ENCODE measurements at regions not wholly inside any gene's neighbourhood (a gene's known extent, or its start where the extent isn't known, plus 50 kb on each side); places are given as distances from the start of the nearest gene placed in this dataset.

DNA sequence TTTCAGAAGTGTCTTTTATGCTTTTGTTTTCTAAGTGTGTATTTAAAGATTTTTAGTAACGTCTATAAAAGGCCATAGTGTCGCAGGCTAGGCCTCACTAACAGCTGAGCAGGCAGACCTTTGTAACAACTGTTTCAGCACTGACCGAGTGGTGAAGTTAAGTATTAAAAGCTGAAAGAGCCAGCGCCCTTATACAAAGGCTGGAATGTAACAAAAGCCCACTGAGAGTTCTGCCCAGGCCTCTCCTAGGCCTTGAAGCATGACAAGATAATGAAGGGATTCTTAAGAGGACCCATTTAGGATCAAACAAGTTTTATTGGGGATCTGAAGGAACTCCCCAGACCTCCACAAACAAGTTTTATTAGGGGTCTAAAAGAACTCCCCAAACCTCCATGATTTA, 722.5 kb upstream of the PRKX start:
- TF ChIP-seq CREB1 (IDR thresholded peaks at IDR 0.05; ENCODE audit: low read depth): no peak
- TF ChIP-seq DPF2 (IDR thresholded peaks at IDR 0.05): no peak
- no peak for TF ChIP-seq CHD1 (IDR thresholded peaks at IDR 0.05; ENCODE audit: low read depth, low read length)
- TF ChIP-seq LARP7 (IDR thresholded peaks at IDR 0.05): no peak
- no peak for TF ChIP-seq SRF (IDR thresholded peaks at IDR 0.05; ENCODE audit: low read depth in 2 of 2, low read length in 2 of 2)
- no peak for TF ChIP-seq POLR2AphosphoS2 (IDR thresholded peaks at IDR 0.05; ENCODE audit: low read depth, low read length)
- TF ChIP-seq CHD4 (IDR thresholded peaks at IDR 0.05): no peak
- TF ChIP-seq, protein P1, sequence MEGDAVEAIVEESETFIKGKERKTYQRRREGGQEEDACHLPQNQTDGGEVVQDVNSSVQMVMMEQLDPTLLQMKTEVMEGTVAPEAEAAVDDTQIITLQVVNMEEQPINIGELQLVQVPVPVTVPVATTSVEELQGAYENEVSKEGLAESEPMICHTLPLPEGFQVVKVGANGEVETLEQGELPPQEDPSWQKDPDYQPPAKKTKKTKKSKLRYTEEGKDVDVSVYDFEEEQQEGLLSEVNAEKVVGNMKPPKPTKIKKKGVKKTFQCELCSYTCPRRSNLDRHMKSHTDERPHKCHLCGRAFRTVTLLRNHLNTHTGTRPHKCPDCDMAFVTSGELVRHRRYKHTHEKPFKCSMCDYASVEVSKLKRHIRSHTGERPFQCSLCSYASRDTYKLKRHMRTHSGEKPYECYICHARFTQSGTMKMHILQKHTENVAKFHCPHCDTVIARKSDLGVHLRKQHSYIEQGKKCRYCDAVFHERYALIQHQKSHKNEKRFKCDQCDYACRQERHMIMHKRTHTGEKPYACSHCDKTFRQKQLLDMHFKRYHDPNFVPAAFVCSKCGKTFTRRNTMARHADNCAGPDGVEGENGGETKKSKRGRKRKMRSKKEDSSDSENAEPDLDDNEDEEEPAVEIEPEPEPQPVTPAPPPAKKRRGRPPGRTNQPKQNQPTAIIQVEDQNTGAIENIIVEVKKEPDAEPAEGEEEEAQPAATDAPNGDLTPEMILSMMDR (IDR thresholded peaks at IDR 0.05 in 2 of 3, conservative IDR thresholded peaks at IDR 0.05 in 1 of 3; ENCODE audit: control insufficient read depth in 2 of 3, extremely low read depth in 1 of 3, insufficient read depth in 1 of 3, low read depth in 3 of 3, low read length in 3 of 3): no peak

All from GM12878 (cell line).